CD8-positive, alpha-beta memory T cell (primary cell): ENCODE measurements at regions not wholly inside any gene's neighbourhood (a gene's known extent, or its start where the extent isn't known, plus 50 kb on each side); places are given as distances from the start of the nearest gene placed in this dataset.

Source experiments
- CTCF ChIA-PET: fragments of 350-600 bp; sonication (Branson Sonifier 250); formaldehyde crosslinking; loops from one replicate; lab custom pipeline; 2021; ENCODE audit warnings: antibody characterized with exemption; lab: Charles Lee
- POLR2A ChIA-PET: fragments of 350-600 bp; sonication (Branson Sonifier 250); formaldehyde crosslinking; loops from one replicate; lab custom pipeline; 2021; ENCODE audit warnings: antibody characterized with exemption; lab: Charles Lee
- DNase-seq, 5 donors: peaks; one replicate each; pipeline versions ENCODE4 v3.0.0 to v3.0.0-alpha.2; 2020 to 2022; ENCODE audit warnings: mixed read lengths in 1 of 5
- H3K27ac ChIP-seq: one replicate; pipeline ENCODE4 v1.7.0; 2013; ENCODE audit warnings: low read depth, mild to moderate bottlenecking, low read length, moderate library complexity
- H3K27me3 ChIP-seq: 2 replicates; pipeline ENCODE4 v1.7.0; 2013; ENCODE audit warnings: low read length, mild to moderate bottlenecking; ENCODE audit not compliant: insufficient read depth, poor library complexity, severe bottlenecking
- H3K36me3 ChIP-seq: 2 replicates; pipeline ENCODE4 v1.7.0; 2013; ENCODE audit warnings: mild to moderate bottlenecking, low read length, moderate library complexity; ENCODE audit not compliant: insufficient read depth
- H3K4me1 ChIP-seq: 2 replicates; pipeline ENCODE4 v1.7.0; 2013; ENCODE audit warnings: mild to moderate bottlenecking, low read length, moderate library complexity; ENCODE audit not compliant: insufficient read depth
- H3K4me3 ChIP-seq: 2 replicates; pipeline ENCODE4 v1.7.0; 2013; ENCODE audit warnings: mild to moderate bottlenecking, low read length
- H3K9me3 ChIP-seq: 2 replicates; pipeline ENCODE4 v1.7.0; 2013; ENCODE audit warnings: mild to moderate bottlenecking, low read length
- H3K27ac Mint-ChIP-seq, 8 donors: one replicate each; pipeline ENCODE4 v1.8.0; 2020 to 2021; ENCODE audit warnings: mixed read lengths in 8 of 8, mild to moderate bottlenecking in 6 of 8, inconsistent platforms in 3 of 8, moderate library complexity in 3 of 8
- H3K27me3 Mint-ChIP-seq, 2 donors: one replicate each; pipeline ENCODE4 v1.8.0; 2020 to 2021; ENCODE audit warnings: mixed read lengths in 2 of 2, mild to moderate bottlenecking in 1 of 2, moderate library complexity in 1 of 2
- H3K36me3 Mint-ChIP-seq, 3 donors: one replicate each; pipeline ENCODE4 v1.8.0; 2020 to 2021; ENCODE audit warnings: mixed read lengths in 3 of 3, inconsistent platforms in 1 of 3, mild to moderate bottlenecking in 1 of 3
- H3K4me1 Mint-ChIP-seq, 3 donors: one replicate each; pipeline ENCODE4 v1.8.0; 2020 to 2021; ENCODE audit warnings: mixed read lengths in 3 of 3, inconsistent platforms in 1 of 3, mild to moderate bottlenecking in 1 of 3
- H3K4me3 Mint-ChIP-seq, 7 donors: one replicate each; pipeline ENCODE4 v1.8.0; 2020 to 2021; ENCODE audit warnings: mixed read lengths in 7 of 7, mild to moderate bottlenecking in 6 of 7, moderate library complexity in 4 of 7, inconsistent platforms in 2 of 7
- H3K9me3 Mint-ChIP-seq, 5 donors: one replicate each; pipeline ENCODE4 v1.8.0; 2020 to 2022; ENCODE audit warnings: mixed read lengths in 5 of 5, mild to moderate bottlenecking in 3 of 5, moderate library complexity in 2 of 5, inconsistent platforms in 1 of 5

GRCh38 chr7:63028376-63029206 lies 970.1 kb upstream of the ZNF722 start:
- no peaks in the 10 kb centered on the region for H3K4me1 Mint-ChIP-seq
- H3K27ac Mint-ChIP-seq: no peak overlapping the region
- no peaks in the 10 kb centered on the region for H3K4me1 ChIP-seq
- no peak overlapping the region for H3K4me3 Mint-ChIP-seq
- H3K27me3 Mint-ChIP-seq: peaks cover 0 to 2% of the 10 kb centered on the region in 2 donors
- no peaks in the 10 kb centered on the region for H3K36me3 ChIP-seq
- H3K36me3 Mint-ChIP-seq: peaks cover 0 to 3% (median 0%) of the 10 kb centered on the region in 3 donors
- DNase-seq: no peak
- H3K4me3 ChIP-seq: no peak overlapping the region
- CTCF ChIA-PET: no interaction called here
- no peaks in the 10 kb centered on the region for H3K27me3 ChIP-seq
- H3K9me3 ChIP-seq: no peaks in the 10 kb centered on the region
- H3K27ac ChIP-seq: no peak overlapping the region
- POLR2A ChIA-PET: no interaction called here
- H3K9me3 Mint-ChIP-seq: peaks cover 19 to 47% (median 23%) of the 10 kb centered on the region in 5 donors

- H3K27ac ChIP-seq: no peak overlapping the region
- H3K36me3 ChIP-seq: no peaks in the 10 kb centered on the region
- Mint-ChIP-seq H3K27me3 (peaks cover 0 to 2% of the 10 kb centered on the region in 2 donors), H3K9me3 (peaks cover 19 to 46% (median 20%) of the 10 kb centered on the region in 5 donors), H3K36me3 (peaks cover 0 to 3% (median 0%) of the 10 kb centered on the region in 3 donors), H3K27ac (no peak overlapping the region), H3K4me1 (no peaks in the 10 kb centered on the region), H3K4me3 (no peak overlapping the region)
- H3K9me3 ChIP-seq: no peaks in the 10 kb centered on the region
- no peaks in the 10 kb centered on the region for H3K27me3 ChIP-seq
- DNase-seq: no peak
- H3K4me3 ChIP-seq: no peak overlapping the region
- POLR2A ChIA-PET: no interaction called here
- no peaks in the 10 kb centered on the region for H3K4me1 ChIP-seq
- CTCF ChIA-PET: no interaction called here
Observed at GRCh38 chr7:63029207-63029522, 969.5 kb upstream of the ZNF722 start.

- Mint-ChIP-seq H3K27me3 (peaks cover 0 to 2% of the 10 kb centered on the region in 2 donors), H3K36me3 (no peaks in the 10 kb centered on the region), H3K9me3 (peaks cover 17 to 38% (median 20%) of the 10 kb centered on the region in 5 donors), H3K4me3 (no peak overlapping the region), H3K27ac (no peak overlapping the region), H3K4me1 (no peaks in the 10 kb centered on the region)
- DNase-seq: no peak
- ChIA-PET CTCF (no interaction called here), POLR2A (no interaction called here)
- Histone ChIP-seq H3K36me3 (no peaks in the 10 kb centered on the region), H3K4me3 (no peak overlapping the region), H3K4me1 (no peaks in the 10 kb centered on the region), H3K27ac (no peak overlapping the region), H3K27me3 (no peaks in the 10 kb centered on the region), H3K9me3 (no peaks in the 10 kb centered on the region)
Observed at GRCh38 chr7:63030061-63030460, 968.6 kb upstream of the ZNF722 start.

GRCh38 chr7:63031838-63032436 lies 966.7 kb upstream of the ZNF722 start:
- H3K4me3 ChIP-seq: no peak overlapping the region
- ChIA-PET POLR2A (no interaction called here), CTCF (no interaction called here)
- no peaks in the 10 kb centered on the region for H3K27me3 ChIP-seq
- no peaks in the 10 kb centered on the region for H3K36me3 ChIP-seq
- H3K4me3 Mint-ChIP-seq: no peak overlapping the region
- peaks cover 0 to 2% of the 10 kb centered on the region in 2 donors for H3K27me3 Mint-ChIP-seq
- no peak for DNase-seq
- no peaks in the 10 kb centered on the region for H3K4me1 ChIP-seq
- no peak overlapping the region for H3K27ac ChIP-seq
- H3K36me3 Mint-ChIP-seq: no peaks in the 10 kb centered on the region
- no peaks in the 10 kb centered on the region for H3K4me1 Mint-ChIP-seq
- no peaks in the 10 kb centered on the region for H3K9me3 ChIP-seq
- peaks cover 16 to 36% (median 23%) of the 10 kb centered on the region in 5 donors for H3K9me3 Mint-ChIP-seq
- H3K27ac Mint-ChIP-seq: no peak overlapping the region

- peaks cover 14 to 52% (median 24%) of the 10 kb centered on the region in 5 donors for H3K9me3 Mint-ChIP-seq
- ChIA-PET POLR2A (no interaction called here), CTCF (no interaction called here)
- H3K4me3 ChIP-seq: no peak overlapping the region
- no peaks in the 10 kb centered on the region for H3K4me1 Mint-ChIP-seq
- no peaks in the 10 kb centered on the region for H3K9me3 ChIP-seq
- H3K4me3 Mint-ChIP-seq: no peak overlapping the region
- no peaks in the 10 kb centered on the region for H3K36me3 ChIP-seq
- no peak for DNase-seq
- H3K27me3 Mint-ChIP-seq: no peaks in the 10 kb centered on the region
- H3K4me1 ChIP-seq: no peaks in the 10 kb centered on the region
- no peak overlapping the region for H3K27ac Mint-ChIP-seq
- no peak overlapping the region for H3K27ac ChIP-seq
- no peaks in the 10 kb centered on the region for H3K36me3 Mint-ChIP-seq
- H3K27me3 ChIP-seq: no peaks in the 10 kb centered on the region
Observed at GRCh38 chr7:63037242-63037641, 961.4 kb upstream of the ZNF722 start.

GRCh38 chr7:63038987-63039386 lies 959.7 kb upstream of the ZNF722 start:
- no peaks in the 10 kb centered on the region for H3K4me1 Mint-ChIP-seq
- H3K36me3 ChIP-seq: no peaks in the 10 kb centered on the region
- H3K27me3 ChIP-seq: no peaks in the 10 kb centered on the region
- H3K9me3 ChIP-seq: no peaks in the 10 kb centered on the region
- H3K9me3 Mint-ChIP-seq: peaks cover 23 to 61% (median 27%) of the 10 kb centered on the region in 5 donors
- H3K27ac Mint-ChIP-seq: no peak overlapping the region
- H3K36me3 Mint-ChIP-seq: no peaks in the 10 kb centered on the region
- no peak overlapping the region for H3K27ac ChIP-seq
- ChIA-PET CTCF (no interaction called here), POLR2A (no interaction called here)
- no peaks in the 10 kb centered on the region for H3K27me3 Mint-ChIP-seq
- DNase-seq: no peak
- H3K4me1 ChIP-seq: no peaks in the 10 kb centered on the region
- H3K4me3 ChIP-seq: no peak overlapping the region
- H3K4me3 Mint-ChIP-seq: no peak overlapping the region

GRCh38 chr7:63039882-63040281 lies 958.8 kb upstream of the ZNF722 start:
- Mint-ChIP-seq H3K4me1 (no peaks in the 10 kb centered on the region), H3K27ac (no peak overlapping the region), H3K27me3 (no peaks in the 10 kb centered on the region), H3K9me3 (peaks cover 23 to 61% (median 27%) of the 10 kb centered on the region in 5 donors), H3K36me3 (no peaks in the 10 kb centered on the region), H3K4me3 (no peak overlapping the region)
- ChIA-PET CTCF (no interaction called here), POLR2A (no interaction called here)
- Histone ChIP-seq H3K36me3 (no peaks in the 10 kb centered on the region), H3K9me3 (no peaks in the 10 kb centered on the region), H3K4me3 (no peak overlapping the region), H3K27ac (no peak overlapping the region), H3K4me1 (no peaks in the 10 kb centered on the region), H3K27me3 (no peaks in the 10 kb centered on the region)
- no peak for DNase-seq

GRCh38 chr7:63040336-63040735 lies 958.3 kb upstream of the ZNF722 start:
- POLR2A ChIA-PET: no interaction called here
- Histone ChIP-seq H3K9me3 (no peaks in the 10 kb centered on the region), H3K4me3 (no peak overlapping the region)

More at GRCh38 chr7:63040336-63040735, 958.3 kb upstream of the ZNF722 start:
- peaks cover 23 to 61% (median 25%) of the 10 kb centered on the region in 5 donors for H3K9me3 Mint-ChIP-seq
- no peak overlapping the region for H3K27ac Mint-ChIP-seq
- CTCF ChIA-PET: no interaction called here
- Histone ChIP-seq H3K27ac (no peak overlapping the region), H3K36me3 (no peaks in the 10 kb centered on the region), H3K27me3 (no peaks in the 10 kb centered on the region), H3K4me1 (no peaks in the 10 kb centered on the region)
- no peaks in the 10 kb centered on the region for H3K4me1 Mint-ChIP-seq
- H3K36me3 Mint-ChIP-seq: no peaks in the 10 kb centered on the region
- H3K4me3 Mint-ChIP-seq: no peak overlapping the region
- no peak for DNase-seq
- H3K27me3 Mint-ChIP-seq: no peaks in the 10 kb centered on the region
